ENCODE measurements at regions not wholly inside any gene's neighbourhood (a gene's known extent, or its start where the extent isn't known, plus 50 kb on each side); places are given as distances from the start of the nearest gene placed in this dataset.

- H3K9ac ChIP-seq (ENCODE audit: low read length): no peak overlapping the region
- TF ChIP-seq SMC3 (conservative IDR thresholded peaks at IDR 0.05; ENCODE audit: poor library complexity): no peak
- no peak for TF ChIP-seq EZH2 (IDR thresholded peaks at IDR 0.05; ENCODE audit: borderline replicate concordance, insufficient read depth, low read length, poor library complexity, severe bottlenecking)
- no peak for TF ChIP-seq REST (IDR thresholded peaks at IDR 0.05; ENCODE audit: borderline replicate concordance)
- TF ChIP-seq CTCF (IDR thresholded peaks at IDR 0.05; ENCODE audit: poor library complexity, severe bottlenecking): no peak
- TF ChIP-seq POLR2AphosphoS5 (IDR thresholded peaks at IDR 0.05): no peak
- TF ChIP-seq RAD21 (conservative IDR thresholded peaks at IDR 0.05): no peak
- TF ChIP-seq EP300 (conservative IDR thresholded peaks at IDR 0.05; ENCODE audit: poor library complexity, severe bottlenecking): no peak
- TF ChIP-seq TAF1 (IDR thresholded peaks at IDR 0.05; ENCODE audit: low read depth): no peak
- H3K79me2 ChIP-seq (replicated peaks; ENCODE audit: insufficient read depth, low read length): no peaks in the 10 kb centered on the region
- no peaks in the 10 kb centered on the region for H3K27me3 ChIP-seq (ENCODE audit: insufficient read depth, low read depth, low read length)
- no peaks in the 10 kb centered on the region for H3K9me2 ChIP-seq (ENCODE audit: insufficient read depth, low read length)
- H3K27ac ChIP-seq (ENCODE audit: low read length): no peak overlapping the region
- H3K4me2 ChIP-seq (ENCODE audit: low read length): no peak overlapping the region
- no peaks in the 10 kb centered on the region for H4K20me1 ChIP-seq (ENCODE audit: insufficient read depth)
- H2AFZ ChIP-seq (ENCODE audit: low read depth, low read length): no peak overlapping the region
- H3F3A ChIP-seq (ENCODE audit: insufficient read depth, low read length, poor library complexity, severe bottlenecking): no peaks in the 10 kb centered on the region
- H3K4me3 ChIP-seq (ENCODE audit: low read length): no peak overlapping the region
- H3K36me3 ChIP-seq (ENCODE audit: insufficient read depth, low read length): no peaks in the 10 kb centered on the region
- H3K9me3 ChIP-seq (ENCODE audit: low read length): no peaks in the 10 kb centered on the region
These were observed 1509.0 kb downstream of the MAT2B start for GRCh38 chr5:165014439-165014838.

- Histone ChIP-seq H3K9me2 (ENCODE audit: insufficient read depth, low read length) (no peaks in the 10 kb centered on the region), H3K27me3 (ENCODE audit: insufficient read depth, low read depth, low read length) (no peaks in the 10 kb centered on the region), H4K20me1 (ENCODE audit: insufficient read depth) (no peaks in the 10 kb centered on the region), H3K79me2 (replicated peaks; ENCODE audit: insufficient read depth, low read length) (no peaks in the 10 kb centered on the region), H2AFZ (ENCODE audit: low read depth, low read length) (no peak overlapping the region), H3K27ac (ENCODE audit: low read length) (no peak overlapping the region), H3K9ac (ENCODE audit: low read length) (no peak overlapping the region), H3K36me3 (ENCODE audit: insufficient read depth, low read length) (no peaks in the 10 kb centered on the region), H3K9me3 (ENCODE audit: low read length) (no peaks in the 10 kb centered on the region), H3F3A (ENCODE audit: insufficient read depth, low read length, poor library complexity, severe bottlenecking) (no peaks in the 10 kb centered on the region), H3K4me3 (ENCODE audit: low read length) (no peak overlapping the region), H3K4me2 (ENCODE audit: low read length) (no peak overlapping the region)
- no peak for TF ChIP-seq TAF1 (IDR thresholded peaks at IDR 0.05; ENCODE audit: low read depth)
- no peak for TF ChIP-seq REST (IDR thresholded peaks at IDR 0.05; ENCODE audit: borderline replicate concordance)
- no peak for TF ChIP-seq EZH2 (IDR thresholded peaks at IDR 0.05; ENCODE audit: borderline replicate concordance, insufficient read depth, low read length, poor library complexity, severe bottlenecking)
- no peak for TF ChIP-seq SMC3 (conservative IDR thresholded peaks at IDR 0.05; ENCODE audit: poor library complexity)
- TF ChIP-seq EP300 (conservative IDR thresholded peaks at IDR 0.05; ENCODE audit: poor library complexity, severe bottlenecking): no peak
- no peak for TF ChIP-seq MXI1 (conservative IDR thresholded peaks at IDR 0.05; ENCODE audit: poor library complexity, severe bottlenecking)
- TF ChIP-seq POLR2AphosphoS5 (IDR thresholded peaks at IDR 0.05): no peak
- TF ChIP-seq RAD21 (conservative IDR thresholded peaks at IDR 0.05): no peak
- TF ChIP-seq CTCF (IDR thresholded peaks at IDR 0.05; ENCODE audit: poor library complexity, severe bottlenecking): no peak
These were observed 1509.7 kb downstream of the MAT2B start for GRCh38 chr5:165015126-165015525.
